Breast epithelium (tissue), 4 donors: ENCODE measurements at regions not wholly inside any gene's neighbourhood (a gene's known extent, or its start where the extent isn't known, plus 50 kb on each side); places are given as distances from the start of the nearest gene placed in this dataset.

Source experiments
- DNase-seq, 2 donors: peaks; one replicate each; pipeline ENCODE4 v3.0.0-alpha.2; 2019; ENCODE audit warnings: low spot score in 2 of 2
- H3K27ac ChIP-seq, 2 donors: fragments of 200-600 bp; sonication (generic) in 1 of 2; one replicate each; pipeline ENCODE4 v1.5.1; 2016 to 2019; ENCODE audit warnings: mild to moderate bottlenecking in 1 of 2
- H3K27me3 ChIP-seq, 2 donors: fragments of 200-600 bp; sonication (generic) in 1 of 2; one replicate each; pipeline versions ENCODE4 v1.5.1 to v1.6.0; 2017 to 2019; ENCODE audit warnings: control low read depth in 1 of 2, mild to moderate bottlenecking in 1 of 2
- H3K36me3 ChIP-seq: fragments of 200-600 bp; one replicate; pipeline ENCODE4 v1.5.1; 2019
- H3K4me1 ChIP-seq, 2 donors: fragments of 200-600 bp; sonication (generic); one replicate each; pipeline ENCODE4 v1.5.1; 2016 to 2019; ENCODE audit warnings: control low read depth in 1 of 2
- H3K4me3 ChIP-seq, 3 donors: fragments of 200-600 bp; sonication (generic); 1 replicate in 2 of 3; 2 replicates in 1 of 3; pipeline ENCODE4 v1.5.1; 2016 to 2019; ENCODE audit warnings: mild to moderate bottlenecking in 3 of 3, moderate library complexity in 2 of 3
- H3K9me3 ChIP-seq, 2 donors: fragments of 200-600 bp; sonication (generic) in 1 of 2; one replicate each; pipeline ENCODE4 v1.5.1; 2016 to 2019; ENCODE audit warnings: control low read depth in 1 of 2
- CTCF ChIP-seq, 3 donors: fragments of 450-650 bp; IDR thresholded peaks; one replicate each; pipeline ENCODE4 v1.5.1; 2016 to 2017; ENCODE audit warnings: antibody characterized with exemption in 3 of 3, mild to moderate bottlenecking in 3 of 3, moderate library complexity in 3 of 3
- POLR2A ChIP-seq: fragments of 450-650 bp; IDR thresholded peaks from one replicate; pipeline ENCODE4 v1.6.1; 2016; ENCODE audit warnings: antibody characterized with exemption, mild to moderate bottlenecking, moderate library complexity
- POLR2AphosphoS5 ChIP-seq, 3 donors: sonication (generic); formaldehyde crosslinking; IDR thresholded peaks; one replicate each; pipeline ENCODE4 v1.6.1; 2017; ENCODE audit warnings: antibody characterized with exemption in 3 of 3
- intact Hi-C: fragments of 100-400 bp; cut with DNase I; formaldehyde crosslinking; loops from one replicate; pipeline ENCODE4 v1.15.1; 2023; ENCODE audit warnings: low total_unique reads

GRCh38 chr4:96063639-96064038, 223.7 kb downstream of the PDHA2 start:
- intact Hi-C loops: no loop called here
- no peaks in the 10 kb centered on the region for H3K36me3 ChIP-seq
- H3K4me1 ChIP-seq: no peaks in the 10 kb centered on the region
- H3K27ac ChIP-seq: no peak overlapping the region
- no peaks in the 10 kb centered on the region for H3K9me3 ChIP-seq
- no peak for DNase-seq
- TF ChIP-seq CTCF (IDR thresholded peaks at IDR 0.05) (no peak), POLR2AphosphoS5 (IDR thresholded peaks at IDR 0.05) (no peak), POLR2A (no peak)
- no peak overlapping the region for H3K4me3 ChIP-seq
- H3K27me3 ChIP-seq: no peaks in the 10 kb centered on the region

- no peak overlapping the region for H3K4me3 ChIP-seq
- no peak for TF ChIP-seq POLR2AphosphoS5 (IDR thresholded peaks at IDR 0.05)
- no peaks in the 10 kb centered on the region for H3K27me3 ChIP-seq
- intact Hi-C loops: no loop called here
- no peak overlapping the region for H3K27ac ChIP-seq
- no peak for DNase-seq
- H3K36me3 ChIP-seq: no peaks in the 10 kb centered on the region
- H3K4me1 ChIP-seq: no peaks in the 10 kb centered on the region
- H3K9me3 ChIP-seq: no peaks in the 10 kb centered on the region
Observed at GRCh38 chr4:96073461-96073860, 233.6 kb downstream of the PDHA2 start.

- no peaks in the 10 kb centered on the region for H3K4me1 ChIP-seq
- H3K27ac ChIP-seq: no peak overlapping the region
- H3K4me3 ChIP-seq: no peak overlapping the region
- no peak for TF ChIP-seq POLR2AphosphoS5 (IDR thresholded peaks at IDR 0.05)
- no peak for TF ChIP-seq POLR2A
- TF ChIP-seq CTCF (IDR thresholded peaks at IDR 0.05): no peak
- intact Hi-C loops: no loop called here
- peaks cover 4% of the 10 kb centered on the region for H3K36me3 ChIP-seq
- no peaks in the 10 kb centered on the region for H3K9me3 ChIP-seq
- DNase-seq: no peak
- no peaks in the 10 kb centered on the region for H3K27me3 ChIP-seq
Observed at GRCh38 chr4:96092151-96092705, 252.3 kb downstream of the PDHA2 start.

GRCh38 chr4:96093057-96093456, 253.2 kb downstream of the PDHA2 start:
- H3K4me3 ChIP-seq: no peak overlapping the region
- DNase-seq: no peak
- TF ChIP-seq CTCF (IDR thresholded peaks at IDR 0.05): no peak
- TF ChIP-seq POLR2AphosphoS5 (IDR thresholded peaks at IDR 0.05): no peak
- no peak for TF ChIP-seq POLR2A
- peaks cover 4% of the 10 kb centered on the region for H3K36me3 ChIP-seq
- no peaks in the 10 kb centered on the region for H3K4me1 ChIP-seq
- no peaks in the 10 kb centered on the region for H3K9me3 ChIP-seq
- H3K27ac ChIP-seq: no peak overlapping the region
- H3K27me3 ChIP-seq: no peaks in the 10 kb centered on the region
- intact Hi-C loops: no loop called here

- Histone ChIP-seq H3K27ac (no peak overlapping the region), H3K36me3 (peaks cover 4% of the 10 kb centered on the region), H3K4me1 (no peaks in the 10 kb centered on the region), H3K27me3 (no peaks in the 10 kb centered on the region), H3K4me3 (no peak overlapping the region), H3K9me3 (no peaks in the 10 kb centered on the region)
- no peak for DNase-seq
- intact Hi-C loops: no loop called here
- TF ChIP-seq POLR2A (no peak), CTCF (IDR thresholded peaks at IDR 0.05) (no peak), POLR2AphosphoS5 (IDR thresholded peaks at IDR 0.05) (no peak)
Observed at GRCh38 chr4:96093563-96093962, 253.7 kb downstream of the PDHA2 start.

GRCh38 chr4:96094183-96094582, 254.3 kb downstream of the PDHA2 start:
- no peak overlapping the region for H3K4me3 ChIP-seq

More at GRCh38 chr4:96094183-96094582, 254.3 kb downstream of the PDHA2 start:
- Histone ChIP-seq H3K27ac (no peak overlapping the region), H3K9me3 (no peaks in the 10 kb centered on the region), H3K27me3 (no peaks in the 10 kb centered on the region), H3K4me1 (no peaks in the 10 kb centered on the region), H3K36me3 (peaks cover 4% of the 10 kb centered on the region)
- intact Hi-C loops: no loop called here
- TF ChIP-seq POLR2AphosphoS5 (IDR thresholded peaks at IDR 0.05): no peak
- TF ChIP-seq POLR2A: no peak
- DNase-seq: no peak
